Naive thymus-derived CD8-positive, alpha-beta T cell (primary cell): ENCODE measurements at regions not wholly inside any gene's neighbourhood (a gene's known extent, or its start where the extent isn't known, plus 50 kb on each side); places are given as distances from the start of the nearest gene placed in this dataset.

ENCODE experiments used
- ATAC-seq, 2 donors: fragments of 150-1000 bp; cut with Tn5 transposase in 1 of 2; sonication (Bioruptor Pico), chemical (Tn5 transposase) in 1 of 2; 1 replicate in 1 of 2; 2 replicates in 1 of 2; pipeline ENCODE4 v1.10.0; 2021; ENCODE audit warnings: mild to moderate bottlenecking in 2 of 2, moderate library complexity in 2 of 2
- POLR2A ChIA-PET: fragments of 350-600 bp; sonication (Branson Sonifier 250); formaldehyde crosslinking; loops from one replicate; lab custom pipeline; 2021; ENCODE audit warnings: antibody characterized with exemption; lab: Charles Lee
- DNase-seq, 10 donors: peaks; one replicate each; pipeline versions ENCODE4 v3.0.0 to v3.0.0-alpha.2; 2020 to 2022
- H3K27ac Mint-ChIP-seq, 10 donors: one replicate each; pipeline ENCODE4 v1.8.0; 2020 to 2022; ENCODE audit warnings: mild to moderate bottlenecking in 10 of 10, mixed read lengths in 10 of 10, moderate library complexity in 4 of 10, inconsistent platforms in 1 of 10
- H3K27me3 Mint-ChIP-seq, 5 donors: one replicate each; pipeline ENCODE4 v1.8.0; 2021 to 2022; ENCODE audit warnings: mixed read lengths in 5 of 5
- H3K36me3 Mint-ChIP-seq, 3 donors: one replicate each; pipeline ENCODE4 v1.8.0; 2020 to 2022; ENCODE audit warnings: mixed read lengths in 3 of 3, mild to moderate bottlenecking in 2 of 3, inconsistent platforms in 1 of 3
- H3K4me1 Mint-ChIP-seq, 4 donors: one replicate each; pipeline ENCODE4 v1.8.0; 2021 to 2022; ENCODE audit warnings: mixed read lengths in 4 of 4
- H3K4me3 Mint-ChIP-seq, 10 donors: one replicate each; pipeline ENCODE4 v1.8.0; 2020 to 2022; ENCODE audit warnings: mild to moderate bottlenecking in 10 of 10, mixed read lengths in 10 of 10, moderate library complexity in 6 of 10, inconsistent platforms in 1 of 10
- H3K9me3 Mint-ChIP-seq, 9 donors: one replicate each; pipeline ENCODE4 v1.8.0; 2020 to 2022; ENCODE audit warnings: mixed read lengths in 9 of 9, mild to moderate bottlenecking in 3 of 9, inconsistent platforms in 1 of 9, moderate library complexity in 1 of 9

DNA sequence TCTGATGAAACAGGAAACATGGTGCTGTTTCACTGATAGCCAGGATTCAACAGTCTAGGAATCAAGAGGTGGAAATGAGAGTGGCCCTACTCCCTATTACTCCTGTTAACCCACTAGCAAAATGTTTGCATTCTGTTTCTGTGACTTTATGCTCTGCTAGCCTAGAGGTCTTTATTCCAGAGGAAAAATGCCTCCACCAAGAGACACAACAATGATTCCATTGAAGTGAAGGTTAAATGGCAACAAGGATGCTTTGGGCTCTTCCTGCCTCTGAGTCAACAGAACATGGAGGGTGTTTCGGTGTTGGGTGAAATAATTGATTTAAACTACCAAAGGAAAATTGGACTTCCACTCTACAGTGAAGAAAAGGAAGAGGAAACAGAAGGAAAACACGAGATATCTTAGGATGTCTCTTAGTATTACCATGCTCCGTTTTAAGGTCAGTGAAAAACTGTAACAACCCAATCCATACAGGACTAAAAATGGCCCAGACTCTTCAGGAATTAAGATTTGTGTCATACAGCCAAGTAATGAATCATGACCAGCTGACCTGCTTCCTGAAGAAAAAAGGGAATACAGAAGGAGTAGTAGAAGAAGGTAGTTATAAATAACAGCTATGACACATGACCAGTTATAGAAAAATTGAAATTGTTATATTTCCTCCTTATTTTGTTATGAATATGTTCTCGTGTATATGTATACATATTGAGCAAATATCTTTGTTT, 1237.8 kb downstream of the NCAM2 start:
- no peak for ATAC-seq

DNA sequence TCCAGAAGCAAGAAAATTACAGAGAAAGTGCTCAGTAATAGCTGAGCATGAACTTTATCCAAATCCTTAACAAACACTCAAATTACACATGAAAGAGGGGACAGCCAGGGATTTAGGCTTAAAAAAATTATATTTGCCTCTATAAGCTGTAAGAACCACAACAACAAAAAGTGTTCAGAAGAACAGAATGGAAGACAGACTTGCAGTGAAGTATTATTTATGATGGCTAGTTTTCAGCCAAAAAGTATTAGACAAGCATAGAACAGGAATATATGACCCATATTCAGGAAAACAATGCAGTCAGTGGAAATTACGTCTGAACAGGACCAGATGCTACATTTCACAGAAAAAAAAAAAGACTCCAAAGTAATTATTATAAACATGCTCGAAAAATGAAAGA, 1246.3 kb downstream of the NCAM2 start:
- POLR2A ChIA-PET: no interaction called here
- peaks cover 0 to 18% (median 0%) of the 10 kb centered on the region in 9 donors for H3K9me3 Mint-ChIP-seq
- no peak overlapping the region for H3K4me3 Mint-ChIP-seq
- ATAC-seq (no peak), DNase-seq (no peak)
- no peaks in the 10 kb centered on the region for H3K36me3 Mint-ChIP-seq
- no peaks in the 10 kb centered on the region for H3K27me3 Mint-ChIP-seq
- no peak overlapping the region for H3K27ac Mint-ChIP-seq
- H3K4me1 Mint-ChIP-seq: no peaks in the 10 kb centered on the region

More for the DNA sequence above, 1237.8 kb downstream of the NCAM2 start:
- H3K4me1 Mint-ChIP-seq: no peaks in the 10 kb centered on the region
- peaks cover 0 to 2% (median 0%) of the 10 kb centered on the region in 3 donors for H3K36me3 Mint-ChIP-seq
- peaks cover 0 to 27% (median 0%) of the 10 kb centered on the region in 9 donors for H3K9me3 Mint-ChIP-seq
- H3K4me3 Mint-ChIP-seq: no peak overlapping the region
- no peak overlapping the region for H3K27ac Mint-ChIP-seq
- H3K27me3 Mint-ChIP-seq: no peaks in the 10 kb centered on the region
- no peak for DNase-seq
- POLR2A ChIA-PET: no interaction called here

DNA sequence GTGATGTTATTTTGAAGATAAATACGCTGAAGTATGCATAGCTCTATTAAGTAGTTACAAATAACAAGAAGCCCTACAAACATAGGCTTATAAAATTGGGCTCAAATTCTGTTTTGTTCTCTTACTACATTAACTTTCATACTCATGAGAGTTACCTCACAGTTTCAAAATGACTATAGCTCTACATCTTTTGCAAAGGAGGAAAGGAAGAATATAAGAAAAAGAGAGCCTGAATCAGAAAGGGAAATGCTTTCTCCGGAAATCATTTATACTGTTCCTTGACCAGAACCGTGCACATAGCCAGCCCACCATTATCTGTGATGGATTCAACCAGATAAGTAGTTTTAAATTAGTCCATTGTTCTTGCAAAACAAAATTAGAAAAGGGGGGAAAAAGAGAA, 1252.1 kb downstream of the NCAM2 start:
- H3K27ac Mint-ChIP-seq: no peak overlapping the region
- H3K36me3 Mint-ChIP-seq: no peaks in the 10 kb centered on the region
- peaks cover 0 to 7% (median 0%) of the 10 kb centered on the region in 9 donors for H3K9me3 Mint-ChIP-seq
- no peak for ATAC-seq
- no peaks in the 10 kb centered on the region for H3K4me1 Mint-ChIP-seq
- no peak overlapping the region for H3K4me3 Mint-ChIP-seq
- H3K27me3 Mint-ChIP-seq: no peaks in the 10 kb centered on the region
- POLR2A ChIA-PET: no interaction called here
- DNase-seq: no peak

DNA sequence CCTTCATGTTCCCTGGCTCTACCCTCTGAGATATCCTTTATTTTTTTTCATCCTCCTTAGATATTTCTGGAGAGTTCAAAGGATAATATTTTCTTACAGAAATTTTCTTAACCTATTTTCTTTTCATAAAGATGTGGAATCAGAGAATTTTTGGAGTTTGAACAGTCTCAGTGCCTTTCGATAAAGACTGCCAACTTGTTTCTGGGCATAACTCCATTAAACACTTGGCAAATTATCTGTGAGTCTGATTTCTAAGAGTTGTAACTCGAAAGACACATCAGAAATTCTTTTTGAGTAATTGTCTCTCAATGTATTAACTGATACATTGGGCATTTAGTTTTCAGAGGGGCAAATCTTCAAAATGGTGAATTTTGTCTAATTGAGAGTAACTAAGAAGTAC, 1255.6 kb downstream of the NCAM2 start:
- H3K27ac Mint-ChIP-seq: no peak overlapping the region
- H3K4me1 Mint-ChIP-seq: no peaks in the 10 kb centered on the region
- POLR2A ChIA-PET: no interaction called here
- no peaks in the 10 kb centered on the region for H3K36me3 Mint-ChIP-seq
- H3K27me3 Mint-ChIP-seq: no peaks in the 10 kb centered on the region
- ATAC-seq: no peak
- H3K9me3 Mint-ChIP-seq: peaks cover 0 to 7% (median 0%) of the 10 kb centered on the region in 9 donors
- no peak overlapping the region for H3K4me3 Mint-ChIP-seq
- DNase-seq: no peak

DNA sequence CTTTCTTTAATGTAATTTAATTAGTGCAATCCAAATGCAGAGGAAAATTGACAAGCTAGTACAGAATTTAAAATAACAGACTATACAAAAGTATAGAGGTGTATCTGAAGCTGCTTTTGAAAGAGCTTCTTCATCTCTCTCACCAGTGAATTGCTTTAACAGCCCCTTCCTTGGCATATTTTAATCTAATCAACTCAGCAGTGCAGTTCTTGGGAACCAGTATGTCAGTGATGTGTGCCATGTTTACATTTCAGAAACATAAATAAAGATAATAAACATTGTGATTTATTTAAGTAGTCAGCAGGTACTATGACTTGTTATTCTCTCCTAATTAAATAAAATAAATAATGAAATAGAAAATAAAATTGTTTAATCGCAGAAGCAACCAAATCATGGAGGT, 1260.6 kb downstream of the NCAM2 start:
- POLR2A ChIA-PET: no interaction called here
- ATAC-seq (no peak), DNase-seq (no peak)
- Mint-ChIP-seq H3K4me3 (no peak overlapping the region), H3K27ac (no peak overlapping the region), H3K4me1 (no peaks in the 10 kb centered on the region), H3K36me3 (no peaks in the 10 kb centered on the region), H3K27me3 (no peaks in the 10 kb centered on the region), H3K9me3 (peaks cover 0 to 2% (median 0%) of the 10 kb centered on the region in 9 donors)

DNA sequence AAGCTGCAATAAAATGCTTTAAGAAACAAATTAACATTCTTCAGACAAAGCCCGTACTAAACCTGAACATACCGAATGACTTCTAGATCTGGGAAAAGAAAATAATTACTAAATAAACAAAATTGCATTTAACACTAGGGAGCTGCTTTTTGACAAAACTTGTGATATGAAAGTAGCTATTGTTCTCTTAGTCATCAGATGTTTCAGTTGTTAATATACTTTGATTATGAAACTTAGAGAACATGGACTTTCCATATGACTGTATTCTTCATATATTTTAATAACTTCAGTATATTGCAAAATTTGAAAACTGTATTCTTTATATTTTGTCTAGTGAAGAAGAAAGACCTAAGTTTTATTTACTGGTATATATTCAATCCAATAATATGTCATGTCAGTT, 1262.1 kb downstream of the NCAM2 start:
- Mint-ChIP-seq H3K4me3 (no peak overlapping the region), H3K4me1 (no peaks in the 10 kb centered on the region), H3K9me3 (peaks cover 0 to 2% (median 0%) of the 10 kb centered on the region in 9 donors), H3K27me3 (no peaks in the 10 kb centered on the region), H3K36me3 (no peaks in the 10 kb centered on the region), H3K27ac (no peak overlapping the region)
- DNase-seq (no peak), ATAC-seq (no peak)
- POLR2A ChIA-PET: no interaction called here

DNA sequence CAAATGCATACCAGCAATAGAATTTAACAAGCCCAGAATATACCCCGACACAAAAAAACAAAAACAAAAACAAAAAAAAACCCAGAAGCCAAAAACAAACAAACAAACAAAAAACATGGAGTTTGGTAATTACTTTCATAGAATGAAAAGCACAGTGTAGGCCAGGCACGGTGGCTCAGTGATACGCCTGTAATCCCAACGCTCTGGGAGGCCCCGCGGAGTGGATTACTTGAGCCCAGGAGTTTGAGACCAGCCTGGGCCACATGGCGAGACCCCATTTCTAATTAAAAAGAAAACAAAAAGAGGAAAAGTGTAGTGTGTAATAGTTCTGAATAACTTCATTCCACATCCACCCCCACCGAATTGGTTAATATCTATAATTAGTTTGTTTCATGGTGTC, 1265.7 kb downstream of the NCAM2 start:
- peaks cover 0 to 9% (median 0%) of the 10 kb centered on the region in 9 donors for H3K9me3 Mint-ChIP-seq
- POLR2A ChIA-PET: no interaction called here
- no peaks in the 10 kb centered on the region for H3K4me1 Mint-ChIP-seq
- peak overlapping the region in 1 of 10 donors; percentile 11 for H3K27ac Mint-ChIP-seq
- ATAC-seq (no peak), DNase-seq (no peak)
- H3K36me3 Mint-ChIP-seq: no peaks in the 10 kb centered on the region
- no peak overlapping the region for H3K4me3 Mint-ChIP-seq
- no peaks in the 10 kb centered on the region for H3K27me3 Mint-ChIP-seq

DNA sequence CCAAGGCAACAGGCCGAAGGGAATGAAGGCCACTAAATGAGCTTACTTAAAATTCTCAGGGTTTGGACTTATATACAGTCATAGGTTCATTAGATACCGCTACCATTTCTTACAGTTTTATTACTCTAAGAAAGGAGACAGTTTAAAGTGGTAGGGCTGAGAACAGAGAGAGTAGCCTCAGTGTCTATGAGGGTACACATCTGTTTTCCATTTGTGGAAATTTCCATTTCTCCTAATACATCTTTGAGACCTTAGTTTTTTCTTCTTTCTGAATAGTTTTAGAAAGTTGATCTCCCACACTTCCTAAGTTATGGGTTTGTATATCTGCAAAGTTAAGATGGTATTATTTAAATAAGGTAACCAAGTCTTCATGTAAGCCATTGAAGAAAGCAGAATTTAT, 1279.1 kb downstream of the NCAM2 start:
- DNase-seq (no peak), ATAC-seq (no peak)
- Mint-ChIP-seq H3K4me1 (no peaks in the 10 kb centered on the region), H3K4me3 (no peak overlapping the region), H3K36me3 (peaks cover 0 to 4% (median 0%) of the 10 kb centered on the region in 3 donors), H3K27me3 (no peaks in the 10 kb centered on the region), H3K9me3 (peaks cover 0 to 10% (median 0%) of the 10 kb centered on the region in 9 donors), H3K27ac (no peak overlapping the region)
- POLR2A ChIA-PET: no interaction called here

DNA sequence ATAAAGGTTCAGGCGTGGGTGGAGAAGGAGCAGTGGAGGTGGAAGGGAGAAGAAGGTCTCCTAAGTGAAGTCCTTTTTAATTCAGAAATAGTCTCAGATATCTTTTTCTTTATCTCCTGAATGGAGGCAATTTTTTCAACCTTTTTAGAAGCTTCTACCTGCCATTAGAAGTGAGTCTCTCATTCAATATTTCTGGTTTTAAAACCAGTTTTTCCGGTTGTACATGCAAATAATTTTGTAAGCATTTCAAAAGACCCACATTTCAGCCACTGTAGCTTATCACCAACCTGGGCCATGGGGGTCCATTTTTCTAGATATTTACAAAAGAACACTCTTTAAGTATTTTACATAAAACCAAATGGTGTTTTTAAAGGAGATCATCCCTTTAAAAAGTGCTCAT, 1280.2 kb downstream of the NCAM2 start:
- H3K9me3 Mint-ChIP-seq: peaks cover 0 to 10% (median 0%) of the 10 kb centered on the region in 9 donors
- peaks cover 0 to 4% (median 0%) of the 10 kb centered on the region in 3 donors for H3K36me3 Mint-ChIP-seq
- no peak for DNase-seq
- H3K4me1 Mint-ChIP-seq: no peaks in the 10 kb centered on the region
- no peak overlapping the region for H3K27ac Mint-ChIP-seq
- ATAC-seq: no peak
- POLR2A ChIA-PET: no interaction called here
- no peaks in the 10 kb centered on the region for H3K27me3 Mint-ChIP-seq
- no peak overlapping the region for H3K4me3 Mint-ChIP-seq

DNA sequence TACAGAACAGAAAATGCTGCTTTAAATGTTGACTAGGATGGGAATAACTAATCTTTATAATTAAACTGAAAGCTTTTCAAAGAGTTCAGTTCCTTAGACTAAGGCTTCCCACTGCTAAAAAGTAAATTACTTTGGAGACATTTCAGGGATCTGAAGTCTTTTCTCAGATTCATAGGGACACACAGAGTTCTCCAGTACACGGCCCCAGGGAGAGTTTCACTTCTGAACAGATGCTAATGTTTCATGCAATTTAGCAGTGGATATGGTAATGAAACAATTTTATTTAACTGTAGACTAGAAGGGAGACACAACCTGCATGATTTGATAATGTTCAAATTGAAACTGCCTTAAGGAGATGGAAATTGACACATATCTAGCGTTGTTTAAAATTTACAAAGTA, 1282.6 kb downstream of the NCAM2 start:
- H3K36me3 Mint-ChIP-seq: no peaks in the 10 kb centered on the region
- peaks cover 0 to 6% (median 0%) of the 10 kb centered on the region in 9 donors for H3K9me3 Mint-ChIP-seq
- ATAC-seq (no peak), DNase-seq (no peak)
- POLR2A ChIA-PET: no interaction called here
- H3K4me1 Mint-ChIP-seq: no peaks in the 10 kb centered on the region
- no peaks in the 10 kb centered on the region for H3K27me3 Mint-ChIP-seq
- no peak overlapping the region for H3K4me3 Mint-ChIP-seq
- no peak overlapping the region for H3K27ac Mint-ChIP-seq

DNA sequence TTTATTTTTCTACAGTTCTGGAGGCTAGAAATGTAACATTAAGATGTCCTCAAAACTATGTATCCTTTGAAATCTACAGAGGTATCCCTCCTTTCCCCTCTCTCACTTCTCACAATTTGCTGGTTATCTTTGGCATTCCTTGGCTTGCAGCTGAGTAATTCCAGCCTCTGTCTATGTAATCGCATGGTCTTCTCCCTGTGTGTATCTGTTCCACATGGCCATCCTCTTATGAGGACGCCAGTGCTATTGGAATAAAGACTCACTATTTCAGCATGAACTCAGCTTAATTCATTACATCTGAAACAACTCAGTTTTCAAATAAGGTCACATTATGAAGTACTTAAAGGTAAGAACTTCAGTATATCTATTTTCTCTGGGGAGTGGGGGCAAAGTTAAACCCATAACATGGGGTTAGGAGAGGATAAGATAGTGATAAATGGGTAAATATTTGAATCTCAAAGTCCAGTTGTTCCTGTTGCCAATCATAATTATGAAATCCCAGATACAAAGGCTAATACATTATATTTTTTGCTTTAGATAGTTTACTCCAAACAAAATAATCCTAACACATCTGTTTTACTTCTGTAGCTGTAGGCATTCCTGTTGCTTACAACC, 1290.8 kb downstream of the NCAM2 start:
- POLR2A ChIA-PET: no interaction called here
- DNase-seq (no peak), ATAC-seq (no peak)
- H3K27ac Mint-ChIP-seq: no peak overlapping the region
- H3K9me3 Mint-ChIP-seq: peaks cover 0 to 16% (median 3%) of the 10 kb centered on the region in 9 donors
- no peak overlapping the region for H3K4me3 Mint-ChIP-seq
- H3K27me3 Mint-ChIP-seq: no peaks in the 10 kb centered on the region
- H3K36me3 Mint-ChIP-seq: peaks cover 0 to 13% (median 0%) of the 10 kb centered on the region in 3 donors
- H3K4me1 Mint-ChIP-seq: no peaks in the 10 kb centered on the region

DNA sequence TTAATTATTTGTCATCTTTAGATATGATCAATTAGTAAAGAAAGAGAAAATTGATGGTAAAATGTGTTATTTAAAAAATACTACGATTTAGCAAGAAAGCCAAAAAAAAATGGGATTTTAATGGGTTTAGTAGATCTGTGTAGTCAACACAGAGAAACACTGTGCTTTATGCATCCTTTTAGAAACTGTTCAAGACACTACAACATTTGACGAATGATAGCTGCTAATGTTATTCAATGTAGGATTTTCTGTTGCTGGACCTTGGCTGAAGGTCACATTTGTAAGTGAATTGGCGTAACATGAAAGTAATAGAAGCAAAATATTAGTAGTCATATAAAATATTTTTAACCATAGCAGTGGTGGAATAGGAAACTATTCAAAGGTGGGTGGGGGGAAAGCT, 1293.9 kb downstream of the NCAM2 start:
- POLR2A ChIA-PET: no interaction called here
- DNase-seq (no peak), ATAC-seq (no peak)
- peaks cover 0 to 3% (median 0%) of the 10 kb centered on the region in 9 donors for H3K9me3 Mint-ChIP-seq
- peaks cover 0 to 4% (median 0%) of the 10 kb centered on the region in 3 donors for H3K36me3 Mint-ChIP-seq
- no peak overlapping the region for H3K27ac Mint-ChIP-seq
- H3K4me3 Mint-ChIP-seq: no peak overlapping the region
- H3K4me1 Mint-ChIP-seq: peaks cover 0 to 5% (median under 1%) of the 10 kb centered on the region in 4 donors
- H3K27me3 Mint-ChIP-seq: no peaks in the 10 kb centered on the region

DNA sequence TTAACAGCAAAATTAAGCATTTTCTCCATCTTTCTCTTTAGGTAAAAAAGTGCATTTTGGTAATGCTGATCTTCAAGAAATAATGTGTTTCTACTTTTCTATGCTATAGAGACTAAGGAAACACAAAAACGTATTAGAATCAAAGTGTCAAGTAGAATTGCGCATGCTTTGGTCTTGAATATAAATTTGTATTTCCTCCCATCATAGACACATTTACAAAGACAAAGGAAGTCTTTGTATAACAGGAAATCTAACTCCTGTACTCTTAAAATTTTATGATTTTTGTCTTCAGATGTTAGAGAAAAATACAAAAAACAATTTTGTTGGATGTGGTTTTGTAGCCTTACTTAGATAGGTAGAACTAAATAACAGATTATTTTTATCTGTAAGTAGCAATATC, 1299.4 kb downstream of the NCAM2 start:
- H3K27ac Mint-ChIP-seq: peak overlapping the region in 4 of 10 donors; percentile 22 to 93 (median 67)
- ATAC-seq: peak in 1 of 2 donors; percentile 53

More for the DNA sequence above, 1299.4 kb downstream of the NCAM2 start:
- Mint-ChIP-seq H3K9me3 (peaks cover 0 to 14% (median 0%) of the 10 kb centered on the region in 9 donors), H3K36me3 (peaks cover 0 to 9% (median 0%) of the 10 kb centered on the region in 3 donors), H3K27me3 (no peaks in the 10 kb centered on the region), H3K4me3 (peak overlapping the region in 3 of 10 donors; percentile 6 to 71 (median 54)), H3K4me1 (peaks cover 0 to 8% (median 4%) of the 10 kb centered on the region in 4 donors)
- peak in 2 of 10 donors; percentile 26 to 61 for DNase-seq
- POLR2A ChIA-PET: no interaction called here
